GM12878 (cell line): ENCODE measurements at regions not wholly inside any gene's neighbourhood (a gene's known extent, or its start where the extent isn't known, plus 50 kb on each side); places are given as distances from the start of the nearest gene placed in this dataset.

Experiments used
- CBX3 ChIP-seq: fragments of 200-600 bp; sonication (generic); IDR thresholded peaks from 2 replicates; pipeline ENCODE4 v1.6.1; 2016; ENCODE audit warnings: low read depth, borderline replicate concordance
- CHD1 ChIP-seq: IDR thresholded peaks from 2 replicates; pipeline ENCODE4 v1.6.1; 2012; ENCODE audit warnings: low read depth, low read length, improper control_type of control experiment
- DPF2 ChIP-seq: fragments of 450-650 bp; IDR thresholded peaks from 2 replicates; pipeline ENCODE4 v1.6.1; 2017; ENCODE audit warnings: mild to moderate bottlenecking
- EGR1 ChIP-seq, 2 experiments: IDR thresholded peaks; 1 replicate in 1 of 2; 2 replicates in 1 of 2; pipeline ENCODE4 v1.6.1; 2011 to 2012; ENCODE audit warnings: low read depth in 2 of 2, low read length in 2 of 2, borderline replicate concordance in 1 of 2, mild to moderate bottlenecking in 1 of 2, moderate library complexity in 1 of 2
- ESRRA ChIP-seq: IDR thresholded peaks from 2 replicates; pipeline ENCODE4 v1.6.1; 2012; ENCODE audit warnings: mild to moderate bottlenecking, low read length, improper control_type of control experiment
- FOXM1 ChIP-seq: IDR thresholded peaks from 2 replicates; pipeline ENCODE4 v1.6.1; 2012; ENCODE audit warnings: low read depth, mild to moderate bottlenecking, inconsistent platforms, low read length, moderate library complexity
- JUND ChIP-seq: IDR thresholded peaks from 2 replicates; pipeline ENCODE4 v1.6.1; 2012; ENCODE audit warnings: low read depth, mild to moderate bottlenecking, low read length, improper control_type of control experiment, moderate library complexity
- MTA3 ChIP-seq: IDR thresholded peaks from 2 replicates; pipeline ENCODE4 v1.6.1; 2012; ENCODE audit warnings: low read length, inconsistent platforms, borderline replicate concordance
- MXI1 ChIP-seq: fragments of 150-350 bp; IDR thresholded peaks from 2 replicates; pipeline ENCODE4 v1.6.1; 2011; ENCODE audit warnings: low read depth, mild to moderate bottlenecking, inconsistent platforms, low read length, improper control_type of control experiment
- NBN ChIP-seq: fragments of 450-650 bp; IDR thresholded peaks from 2 replicates; pipeline ENCODE4 v1.6.1; 2016
- NFIC ChIP-seq: IDR thresholded peaks from 2 replicates; pipeline ENCODE4 v1.6.1; 2012; ENCODE audit warnings: low read depth, mild to moderate bottlenecking, inconsistent platforms, low read length, moderate library complexity
- NFXL1 ChIP-seq: fragments of 450-650 bp; IDR thresholded peaks from 2 replicates; pipeline ENCODE4 v1.6.1; 2017; ENCODE audit warnings: antibody characterized with exemption, mild to moderate bottlenecking, borderline replicate concordance
- POU2F2 ChIP-seq: IDR thresholded peaks from 3 replicates; pipeline ENCODE4 v1.6.1; 2011; ENCODE audit warnings: low read depth, mild to moderate bottlenecking, low read length, borderline replicate concordance
- RB1 ChIP-seq: fragments of 450-650 bp; formaldehyde crosslinking; IDR thresholded peaks from 2 replicates; pipeline ENCODE4 v1.6.1; 2017; ENCODE audit warnings: mild to moderate bottlenecking, borderline replicate concordance
- RBBP5 ChIP-seq: fragments of 200-600 bp; sonication (generic); conservative IDR thresholded peaks from 2 replicates; pipeline ENCODE4 v1.6.1; 2016
- SMAD1 ChIP-seq: fragments of 450-650 bp; IDR thresholded peaks from 2 replicates; pipeline ENCODE4 v1.6.1; 2018; ENCODE audit warnings: mild to moderate bottlenecking, low read depth; ENCODE audit not compliant: partially characterized antibody
- STAT3 ChIP-seq: IDR thresholded peaks from 2 replicates; pipeline ENCODE4 v1.6.1; 2011; ENCODE audit warnings: low read depth, low read length, improper control_type of control experiment
- SUPT20H ChIP-seq: IDR thresholded peaks from 2 replicates; pipeline ENCODE4 v1.6.1; 2011; ENCODE audit warnings: low read depth, mild to moderate bottlenecking, low read length, moderate library complexity, borderline replicate concordance; ENCODE audit not compliant: control insufficient read depth
- WRNIP1 ChIP-seq: IDR thresholded peaks from 2 replicates; pipeline ENCODE4 v1.6.1; 2011; ENCODE audit warnings: low read depth, low read length, improper control_type of control experiment, borderline replicate concordance
- ZNF217 ChIP-seq: fragments of 450-650 bp; IDR thresholded peaks from 2 replicates; pipeline ENCODE4 v1.6.1; 2017; ENCODE audit warnings: antibody characterized with exemption, mild to moderate bottlenecking
- ZSCAN29 ChIP-seq: fragments of 450-650 bp; IDR thresholded peaks from 2 replicates; pipeline ENCODE4 v1.6.1; 2017; ENCODE audit warnings: mild to moderate bottlenecking, moderate library complexity
- TF ChIP-seq, protein P1 (sequence below): IDR thresholded peaks from 2 replicates; pipeline ENCODE4 v1.6.1; 2012; ENCODE audit warnings: low read length, inconsistent platforms
- TF ChIP-seq, protein P2 (sequence below): IDR thresholded peaks from 2 replicates; pipeline ENCODE4 v1.6.1; 2012; ENCODE audit warnings: low read depth, low read length, improper control_type of control experiment
- TF ChIP-seq, protein P3 (sequence below): IDR thresholded peaks from 2 replicates; pipeline ENCODE4 v1.6.1; 2011; ENCODE audit warnings: borderline replicate concordance, low read depth, mild to moderate bottlenecking, moderate library complexity, mixed read lengths, low read length; ENCODE audit not compliant: insufficient read depth; ENCODE audit errors: extremely low read length
- TF ChIP-seq, protein P4 (sequence below): fragments of 450-650 bp; formaldehyde crosslinking; IDR thresholded peaks from 2 replicates; pipeline ENCODE4 v1.4.0; 2020; ENCODE audit warnings: mild to moderate bottlenecking, moderate library complexity

DNA sequence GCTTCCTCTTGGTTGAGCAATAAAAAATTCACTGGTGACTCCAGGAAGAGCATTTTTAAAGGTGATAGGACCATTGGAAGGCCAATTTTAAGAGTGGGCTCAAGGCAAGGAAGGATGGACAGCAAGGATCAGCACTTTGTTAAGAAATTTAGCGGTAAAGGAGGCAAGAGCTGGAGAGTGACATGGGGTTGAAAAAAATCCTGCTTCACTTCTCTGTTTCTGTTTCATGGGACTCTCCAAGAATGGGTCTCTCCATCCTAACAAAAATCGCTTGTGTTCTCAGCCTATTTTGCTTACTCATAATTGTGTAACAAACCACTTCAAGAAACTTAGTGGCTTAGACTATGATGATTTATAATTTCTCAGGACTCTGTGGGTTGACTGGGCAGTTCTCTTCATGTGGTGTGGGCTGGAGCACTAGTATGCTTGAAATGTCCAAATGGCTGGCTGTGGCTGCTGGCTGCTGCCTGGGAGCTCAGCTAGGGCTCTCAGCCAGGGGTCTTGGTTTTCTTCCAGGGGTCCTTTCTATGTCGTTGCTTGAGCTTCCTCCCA, 59.8 kb upstream of the ZNRF2 start (continued):
- TF ChIP-seq POU2F2 (peak; percentile 29; the same call in 1 of the 3 replicates), EGR1 (IDR thresholded peaks at IDR 0.05; ENCODE audit: borderline replicate concordance in 1 of 2, low read depth in 2 of 2, low read length in 2 of 2) (no peak), FOXM1 (peak; percentile 61), MXI1 (no peak), RB1 (no peak), SMAD1 (no peak), RBBP5 (no peak), CHD1 (no peak), WRNIP1 (no peak), NFXL1 (no peak), NFIC (peak; percentile 83; the same call in 1 of the 2 replicates), ESRRA (no peak), CBX3 (no peak), SUPT20H (no peak), DPF2 (peak; percentile 73), ZNF217 (peak; percentile 70), MTA3 (peak; percentile 71; the same call in 1 of the 2 replicates), NBN (no peak; the same call in 1 of the 2 replicates), JUND (no peak), ZSCAN29 (no peak), STAT3 (no peak)
- TF ChIP-seq, protein P1, sequence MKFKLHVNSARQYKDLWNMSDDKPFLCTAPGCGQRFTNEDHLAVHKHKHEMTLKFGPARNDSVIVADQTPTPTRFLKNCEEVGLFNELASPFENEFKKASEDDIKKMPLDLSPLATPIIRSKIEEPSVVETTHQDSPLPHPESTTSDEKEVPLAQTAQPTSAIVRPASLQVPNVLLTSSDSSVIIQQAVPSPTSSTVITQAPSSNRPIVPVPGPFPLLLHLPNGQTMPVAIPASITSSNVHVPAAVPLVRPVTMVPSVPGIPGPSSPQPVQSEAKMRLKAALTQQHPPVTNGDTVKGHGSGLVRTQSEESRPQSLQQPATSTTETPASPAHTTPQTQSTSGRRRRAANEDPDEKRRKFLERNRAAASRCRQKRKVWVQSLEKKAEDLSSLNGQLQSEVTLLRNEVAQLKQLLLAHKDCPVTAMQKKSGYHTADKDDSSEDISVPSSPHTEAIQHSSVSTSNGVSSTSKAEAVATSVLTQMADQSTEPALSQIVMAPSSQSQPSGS: peak; percentile 86
- TF ChIP-seq, protein P2, sequence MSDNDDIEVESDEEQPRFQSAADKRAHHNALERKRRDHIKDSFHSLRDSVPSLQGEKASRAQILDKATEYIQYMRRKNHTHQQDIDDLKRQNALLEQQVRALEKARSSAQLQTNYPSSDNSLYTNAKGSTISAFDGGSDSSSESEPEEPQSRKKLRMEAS: no peak
- TF ChIP-seq, protein P3, sequence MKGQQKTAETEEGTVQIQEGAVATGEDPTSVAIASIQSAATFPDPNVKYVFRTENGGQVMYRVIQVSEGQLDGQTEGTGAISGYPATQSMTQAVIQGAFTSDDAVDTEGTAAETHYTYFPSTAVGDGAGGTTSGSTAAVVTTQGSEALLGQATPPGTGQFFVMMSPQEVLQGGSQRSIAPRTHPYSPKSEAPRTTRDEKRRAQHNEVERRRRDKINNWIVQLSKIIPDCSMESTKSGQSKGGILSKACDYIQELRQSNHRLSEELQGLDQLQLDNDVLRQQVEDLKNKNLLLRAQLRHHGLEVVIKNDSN: no peak
- TF ChIP-seq, protein P4, sequence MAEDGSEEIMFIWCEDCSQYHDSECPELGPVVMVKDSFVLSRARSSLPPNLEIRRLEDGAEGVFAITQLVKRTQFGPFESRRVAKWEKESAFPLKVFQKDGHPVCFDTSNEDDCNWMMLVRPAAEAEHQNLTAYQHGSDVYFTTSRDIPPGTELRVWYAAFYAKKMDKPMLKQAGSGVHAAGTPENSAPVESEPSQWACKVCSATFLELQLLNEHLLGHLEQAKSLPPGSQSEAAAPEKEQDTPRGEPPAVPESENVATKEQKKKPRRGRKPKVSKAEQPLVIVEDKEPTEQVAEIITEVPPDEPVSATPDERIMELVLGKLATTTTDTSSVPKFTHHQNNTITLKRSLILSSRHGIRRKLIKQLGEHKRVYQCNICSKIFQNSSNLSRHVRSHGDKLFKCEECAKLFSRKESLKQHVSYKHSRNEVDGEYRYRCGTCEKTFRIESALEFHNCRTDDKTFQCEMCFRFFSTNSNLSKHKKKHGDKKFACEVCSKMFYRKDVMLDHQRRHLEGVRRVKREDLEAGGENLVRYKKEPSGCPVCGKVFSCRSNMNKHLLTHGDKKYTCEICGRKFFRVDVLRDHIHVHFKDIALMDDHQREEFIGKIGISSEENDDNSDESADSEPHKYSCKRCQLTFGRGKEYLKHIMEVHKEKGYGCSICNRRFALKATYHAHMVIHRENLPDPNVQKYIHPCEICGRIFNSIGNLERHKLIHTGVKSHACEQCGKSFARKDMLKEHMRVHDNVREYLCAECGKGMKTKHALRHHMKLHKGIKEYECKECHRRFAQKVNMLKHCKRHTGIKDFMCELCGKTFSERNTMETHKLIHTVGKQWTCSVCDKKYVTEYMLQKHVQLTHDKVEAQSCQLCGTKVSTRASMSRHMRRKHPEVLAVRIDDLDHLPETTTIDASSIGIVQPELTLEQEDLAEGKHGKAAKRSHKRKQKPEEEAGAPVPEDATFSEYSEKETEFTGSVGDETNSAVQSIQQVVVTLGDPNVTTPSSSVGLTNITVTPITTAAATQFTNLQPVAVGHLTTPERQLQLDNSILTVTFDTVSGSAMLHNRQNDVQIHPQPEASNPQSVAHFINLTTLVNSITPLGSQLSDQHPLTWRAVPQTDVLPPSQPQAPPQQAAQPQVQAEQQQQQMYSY: no peak
